Fibroblast of pulmonary artery (primary cell): ENCODE measurements at regions not wholly inside any gene's neighbourhood (a gene's known extent, or its start where the extent isn't known, plus 50 kb on each side); places are given as distances from the start of the nearest gene placed in this dataset.
A peak's percentile ranks its signal among the peaks of the same experiment; 100 is the strongest.

Source experiments
- DNase-seq: peaks from one replicate; pipeline ENCODE4 v3.0.0-alpha.2; 2010; ENCODE audit warnings: low read depth
- H3K4me3 ChIP-seq: replicated peaks from 2 replicates; pipeline ENCODE4 v1.5.1; 2011; ENCODE audit warnings: low read depth, mild to moderate bottlenecking, control low read depth, low read length, moderate library complexity
- CTCF ChIP-seq: IDR thresholded peaks from 2 replicates; pipeline ENCODE4 v1.5.1; 2011; ENCODE audit warnings: mild to moderate bottlenecking, control low read depth, low read length, inconsistent platforms; ENCODE audit errors: missing control alignments

DNA sequence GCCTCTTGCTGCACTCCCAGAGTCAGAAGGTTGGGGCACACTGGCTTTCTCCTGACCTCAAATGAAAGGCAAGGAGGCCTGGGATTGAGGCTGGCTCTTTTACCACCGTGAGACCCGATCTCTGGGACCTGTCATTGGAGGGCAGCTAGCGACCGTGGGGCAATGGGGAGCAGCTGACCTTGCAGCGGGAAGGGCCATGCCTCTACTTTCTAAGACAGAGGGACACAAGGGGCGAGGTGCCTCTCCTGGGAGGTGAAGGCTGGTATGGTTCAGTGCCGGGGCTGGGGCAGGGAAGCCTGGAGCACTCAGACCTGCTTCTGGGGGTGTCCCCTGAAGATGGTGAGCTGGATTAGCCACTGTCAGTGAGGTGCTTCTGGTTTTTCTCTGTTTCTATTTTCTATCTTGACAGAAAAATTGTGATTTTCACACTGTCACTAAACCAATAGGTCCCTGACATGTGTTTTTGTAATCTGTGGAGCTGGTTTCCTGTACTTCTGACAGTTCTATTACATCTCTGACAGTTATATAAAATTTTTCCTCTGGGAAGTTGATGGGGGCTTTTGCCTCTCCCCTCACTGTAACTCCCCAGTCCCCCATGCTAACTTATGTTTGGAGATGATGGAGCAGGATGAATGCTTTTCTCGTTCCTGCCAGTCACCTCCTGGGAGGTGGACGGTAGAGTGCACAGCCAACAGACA is 340.8 kb downstream of the RPS24 start:
- H3K4me3 ChIP-seq, result no peak overlapping the region
- TF ChIP-seq CTCF, result no peak
- DNase-seq, result no peak

DNA sequence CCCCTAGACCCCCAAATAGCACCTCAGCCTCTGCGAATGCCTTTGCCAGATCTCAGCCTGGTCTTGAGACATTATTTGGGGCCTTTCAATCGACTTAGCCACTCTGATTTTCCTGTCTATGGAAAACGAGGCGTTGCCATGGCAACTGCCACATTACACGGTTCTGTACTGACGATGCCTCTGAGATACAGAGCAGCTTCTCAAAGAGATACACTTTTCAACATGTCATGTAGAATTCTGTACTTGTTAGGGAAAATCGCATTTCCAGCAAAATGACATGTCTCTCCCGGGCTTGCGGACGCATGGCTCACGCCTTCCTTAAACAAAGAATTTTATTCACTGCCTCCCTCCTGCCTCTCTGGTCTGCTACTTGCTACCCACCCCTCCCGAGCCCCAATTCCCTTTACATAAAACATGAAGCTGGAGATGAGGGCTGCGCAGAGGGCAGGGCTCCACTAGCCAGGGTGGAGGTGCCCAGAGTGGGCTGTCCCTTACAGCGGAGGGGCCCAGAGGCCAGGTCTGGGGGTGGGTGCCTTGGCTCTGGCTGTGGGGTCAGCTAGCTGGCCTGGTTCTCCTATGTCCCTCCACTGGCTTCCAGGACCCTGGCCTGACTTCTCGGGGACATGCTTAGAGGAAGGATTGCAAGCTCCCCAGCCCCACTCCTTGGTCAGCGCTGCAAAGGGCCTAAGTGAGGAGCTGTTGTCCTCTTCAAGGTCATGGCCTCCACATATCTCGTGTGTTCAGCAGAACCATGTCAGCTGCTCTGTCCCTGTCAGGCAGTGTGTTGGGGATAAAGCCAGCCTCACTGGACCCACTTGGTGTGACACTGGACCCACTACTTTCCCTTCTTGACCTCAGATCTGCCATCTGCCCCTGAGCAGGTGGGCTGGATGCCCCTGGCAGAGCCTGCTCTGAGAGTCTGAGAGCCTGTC is 342.5 kb downstream of the RPS24 start:
- no peak for DNase-seq
- TF ChIP-seq CTCF, result no peak
- no peak overlapping the region for H3K4me3 ChIP-seq

DNA sequence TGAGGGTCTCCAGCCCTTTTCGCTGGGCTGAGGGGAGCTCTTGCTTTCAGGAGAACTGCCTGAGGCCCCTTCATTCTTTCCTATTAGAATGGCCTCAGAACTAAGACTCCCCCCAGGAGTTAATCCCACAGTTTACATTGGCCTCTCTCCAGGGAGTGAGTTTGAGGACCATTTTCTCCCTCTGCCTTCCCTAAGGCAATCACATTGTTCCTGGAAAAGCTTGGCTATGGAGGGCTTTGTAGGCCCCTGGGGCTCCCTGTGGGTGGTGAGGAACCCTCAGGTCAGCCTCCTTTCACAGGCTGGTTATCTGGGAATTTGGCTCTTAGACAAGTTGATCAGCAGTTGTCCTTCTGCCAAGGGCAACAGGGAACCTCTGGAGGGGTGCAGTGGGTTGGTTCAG is 343.7 kb downstream of the RPS24 start:
- H3K4me3 ChIP-seq, result no peak overlapping the region
- DNase-seq, result no peak
- TF ChIP-seq CTCF, result no peak

DNA sequence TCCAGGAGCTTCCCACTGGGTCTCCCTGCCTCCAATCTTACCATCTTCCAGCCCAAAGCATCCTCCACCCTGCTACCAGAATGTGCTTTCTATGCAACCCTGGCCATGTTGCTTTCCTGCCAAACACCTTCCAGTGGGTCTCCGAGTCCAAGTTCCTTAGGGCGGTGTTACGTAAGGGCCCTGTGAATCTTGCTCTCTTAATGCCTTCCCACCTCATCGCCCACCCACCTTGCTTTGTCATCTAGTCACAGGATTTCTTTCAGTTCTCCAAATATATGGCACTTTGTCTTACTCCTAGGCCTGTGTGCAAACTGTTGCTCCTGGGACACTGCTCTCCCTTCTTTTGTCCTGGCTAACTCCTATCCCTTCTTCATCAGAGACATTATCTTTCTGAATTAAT is 344.5 kb downstream of the RPS24 start:
- no peak for DNase-seq
- H3K4me3 ChIP-seq, result no peak overlapping the region
- TF ChIP-seq CTCF, result no peak

GRCh38 chr10:78381107-78381506 is 347.4 kb downstream of the RPS24 start:
- TF ChIP-seq CTCF, result peak; percentile 23
- DNase-seq, result no peak
- H3K4me3 ChIP-seq, result no peak overlapping the region

DNA sequence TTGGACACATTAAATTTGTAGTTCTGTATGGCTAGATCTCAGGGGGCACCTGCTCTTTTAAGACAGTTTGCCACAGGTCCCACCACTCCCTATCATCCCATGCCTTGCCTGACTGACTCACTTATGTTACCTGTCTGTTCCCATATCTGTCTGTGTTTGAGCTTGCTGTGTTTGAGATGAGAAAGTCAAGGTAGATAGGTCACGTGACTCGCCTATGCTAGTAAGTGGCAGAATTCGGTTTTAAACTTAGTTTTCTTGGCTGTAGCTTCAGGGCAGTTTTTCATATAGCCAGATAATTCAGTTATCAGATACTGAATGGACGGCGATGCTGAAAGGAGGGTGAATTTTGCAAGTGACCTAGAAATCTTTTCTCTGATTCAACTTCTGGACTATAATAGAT is 348.4 kb downstream of the RPS24 start:
- no peak overlapping the region for H3K4me3 ChIP-seq
- TF ChIP-seq CTCF, result no peak
- DNase-seq, result no peak
